IPS-15b (cell line): ENCODE measurements at regions not wholly inside any gene's neighbourhood (a gene's known extent, or its start where the extent isn't known, plus 50 kb on each side); places are given as distances from the start of the nearest gene placed in this dataset.

Source experiments
- H3K27me3 ChIP-seq: one replicate; pipeline ENCODE4 v1.6.1; 2013; ENCODE audit warnings: low read length; ENCODE audit not compliant: control insufficient read depth, insufficient read depth
- H3K36me3 ChIP-seq: one replicate; pipeline ENCODE4 v1.6.1; 2013; ENCODE audit warnings: low read length; ENCODE audit not compliant: control insufficient read depth, insufficient read depth
- H3K4me1 ChIP-seq: one replicate; pipeline ENCODE4 v1.6.1; 2013; ENCODE audit warnings: mild to moderate bottlenecking, low read length; ENCODE audit not compliant: control insufficient read depth, insufficient read depth
- H3K4me3 ChIP-seq: one replicate; pipeline ENCODE4 v1.5.1; 2013; ENCODE audit warnings: low read depth, low read length
- H3K9ac ChIP-seq: one replicate; pipeline ENCODE4 v1.6.1; 2013; ENCODE audit warnings: low read depth, mild to moderate bottlenecking, low read length
- H3K9me3 ChIP-seq: one replicate; pipeline ENCODE4 v1.6.1; 2013; ENCODE audit warnings: mild to moderate bottlenecking, low read length; ENCODE audit not compliant: control insufficient read depth, insufficient read depth

DNA sequence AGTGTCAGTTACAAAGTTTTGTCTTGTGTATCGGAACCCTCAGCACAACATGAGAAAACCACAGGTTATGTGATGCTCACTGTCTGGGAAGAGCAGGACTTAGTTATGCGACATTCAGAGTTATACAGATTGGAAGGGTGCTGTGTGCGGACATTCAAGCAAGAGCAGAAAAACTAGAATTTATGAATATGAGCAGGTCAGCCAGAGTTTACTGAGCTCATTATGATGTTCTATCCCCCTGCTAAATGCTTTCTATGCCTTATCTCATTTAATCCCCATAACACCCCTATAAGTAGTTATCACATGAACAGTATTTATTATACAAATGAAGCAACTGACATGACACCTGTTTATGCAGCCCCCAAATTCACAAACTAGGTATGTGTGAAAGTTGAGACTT, 1083.2 kb downstream of the FLRT2 start:
- H3K9me3 ChIP-seq: no peaks in the 10 kb centered on the region
- H3K36me3 ChIP-seq: no peaks in the 10 kb centered on the region
- no peaks in the 10 kb centered on the region for H3K4me1 ChIP-seq
- no peak overlapping the region for H3K9ac ChIP-seq
- no peaks in the 10 kb centered on the region for H3K27me3 ChIP-seq
- no peak overlapping the region for H3K4me3 ChIP-seq

DNA sequence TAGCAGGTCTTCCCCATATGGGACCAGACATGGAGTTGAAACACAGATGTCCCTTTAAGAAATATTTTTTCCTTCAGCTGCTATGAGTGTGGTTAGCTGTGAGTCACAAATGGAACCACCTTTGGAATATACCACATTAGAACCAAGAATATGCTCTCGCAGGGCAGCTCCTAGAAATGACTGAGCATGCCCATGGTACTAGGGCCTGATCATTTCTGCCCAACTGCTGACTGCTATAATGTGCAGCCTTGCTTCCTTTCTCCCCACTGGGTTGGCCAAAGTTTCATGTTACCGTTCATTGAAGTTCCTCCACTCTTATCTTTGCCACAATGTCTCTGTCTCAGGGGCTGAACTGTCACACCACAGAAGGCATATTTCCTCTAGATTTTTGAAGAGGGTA, 1074.6 kb downstream of the FLRT2 start:
- Histone ChIP-seq H3K9ac (no peak overlapping the region), H3K4me3 (no peak overlapping the region), H3K4me1 (no peaks in the 10 kb centered on the region), H3K36me3 (no peaks in the 10 kb centered on the region), H3K27me3 (no peaks in the 10 kb centered on the region), H3K9me3 (no peaks in the 10 kb centered on the region)

DNA sequence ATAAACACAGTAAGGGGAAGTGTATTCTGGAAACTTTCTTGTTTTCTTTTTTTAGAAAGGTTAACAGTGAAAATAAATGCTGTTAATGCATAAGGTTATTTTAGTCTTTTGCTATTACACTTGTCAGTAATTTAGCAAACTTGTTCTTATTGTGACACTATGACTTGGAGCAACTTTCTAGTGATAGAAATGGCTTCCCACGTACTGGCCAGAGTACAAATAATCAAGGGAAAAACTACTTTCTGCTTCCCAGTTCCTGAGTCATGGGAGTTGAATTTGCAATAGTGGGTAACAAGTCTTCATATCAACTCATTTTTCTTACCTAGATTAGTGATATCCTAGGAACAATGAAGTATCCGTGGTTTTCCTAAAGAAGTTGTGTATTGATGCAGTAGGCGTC, 1072.3 kb downstream of the FLRT2 start:
- Histone ChIP-seq H3K27me3 (no peaks in the 10 kb centered on the region), H3K4me1 (no peaks in the 10 kb centered on the region), H3K36me3 (no peaks in the 10 kb centered on the region), H3K4me3 (no peak overlapping the region), H3K9ac (no peak overlapping the region), H3K9me3 (no peaks in the 10 kb centered on the region)

DNA sequence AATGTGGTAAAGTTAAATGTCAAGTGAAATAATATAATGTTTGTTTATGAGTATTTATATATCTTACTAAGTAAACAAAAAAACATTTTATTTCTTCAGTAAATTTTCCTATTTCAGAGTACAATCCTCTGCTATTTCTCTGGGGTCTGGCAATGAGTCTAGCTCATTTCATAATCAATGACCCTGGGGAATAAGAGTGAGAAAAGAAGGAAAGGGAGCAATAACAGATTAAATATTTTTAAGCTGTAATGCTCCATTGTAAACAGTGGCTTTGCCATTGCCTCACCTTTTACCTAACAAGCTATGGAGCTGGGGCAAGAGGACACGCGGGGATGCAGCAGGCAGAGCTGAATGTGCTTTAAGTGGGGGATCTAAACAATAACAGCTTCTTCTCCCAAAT, 1071.9 kb downstream of the FLRT2 start:
- no peaks in the 10 kb centered on the region for H3K4me1 ChIP-seq
- no peak overlapping the region for H3K4me3 ChIP-seq
- H3K36me3 ChIP-seq: no peaks in the 10 kb centered on the region
- no peaks in the 10 kb centered on the region for H3K9me3 ChIP-seq
- no peaks in the 10 kb centered on the region for H3K27me3 ChIP-seq
- H3K9ac ChIP-seq: no peak overlapping the region

DNA sequence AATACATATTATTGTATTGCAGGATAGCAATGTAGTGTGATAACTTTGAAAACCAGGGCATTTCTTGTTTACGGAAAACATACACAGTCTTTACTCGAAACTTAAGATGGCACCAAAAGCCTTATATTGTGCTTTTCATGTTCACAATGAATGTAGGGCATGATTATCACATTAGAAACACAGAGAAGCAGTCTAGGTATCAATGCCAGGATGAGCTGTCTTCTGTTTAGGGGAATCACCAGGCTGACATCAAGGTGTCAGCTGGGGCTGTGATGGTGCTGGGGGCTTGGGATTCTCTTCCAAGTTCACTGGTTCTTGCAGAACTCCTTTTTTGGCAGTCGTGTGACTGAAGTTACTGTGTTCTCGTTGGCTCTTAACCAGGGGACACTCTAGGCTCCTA, 1067.3 kb downstream of the FLRT2 start:
- Histone ChIP-seq H3K9ac (no peak overlapping the region), H3K4me3 (no peak overlapping the region), H3K36me3 (no peaks in the 10 kb centered on the region), H3K4me1 (no peaks in the 10 kb centered on the region), H3K9me3 (no peaks in the 10 kb centered on the region), H3K27me3 (no peaks in the 10 kb centered on the region)

DNA sequence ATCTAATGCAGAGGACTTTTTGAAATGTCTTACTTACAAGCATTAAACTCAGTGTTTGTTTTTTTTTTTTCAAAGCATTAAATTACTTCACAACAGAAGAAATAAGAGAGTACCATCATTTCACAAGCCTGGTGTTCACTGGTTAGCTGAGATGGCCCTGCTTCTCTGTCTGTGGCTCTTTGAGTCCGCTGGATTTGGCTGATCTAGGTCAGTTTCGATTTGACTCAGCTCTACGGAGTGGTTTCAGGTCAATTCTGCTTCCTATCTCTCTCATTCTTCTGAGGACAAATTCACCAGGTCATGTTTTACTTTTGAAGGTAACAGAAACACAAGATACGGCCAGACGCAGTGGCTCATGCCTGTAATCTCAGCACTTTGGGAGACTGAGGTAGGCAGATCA, 1066.1 kb downstream of the FLRT2 start:
- Histone ChIP-seq H3K36me3 (no peaks in the 10 kb centered on the region), H3K9me3 (no peaks in the 10 kb centered on the region), H3K4me1 (no peaks in the 10 kb centered on the region), H3K4me3 (no peak overlapping the region), H3K27me3 (no peaks in the 10 kb centered on the region), H3K9ac (no peak overlapping the region)

DNA sequence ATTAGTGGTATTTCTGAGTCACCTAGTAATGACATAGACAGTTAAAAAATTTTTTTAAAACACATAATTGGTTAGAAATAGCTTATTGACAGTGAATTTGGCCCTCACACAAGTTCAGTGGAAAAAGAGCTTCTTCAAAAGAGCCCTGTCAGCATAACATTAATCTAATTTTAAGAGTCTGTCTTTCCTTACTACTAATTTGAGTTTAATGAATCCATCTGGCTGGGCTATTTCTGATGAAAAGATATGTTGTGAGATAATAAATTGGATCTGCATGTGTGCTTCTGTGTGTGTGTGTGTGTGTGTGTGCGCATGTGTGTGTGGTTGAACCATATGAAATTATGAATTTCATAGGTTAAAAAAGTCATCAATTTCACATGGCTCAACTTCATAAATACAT, 1045.2 kb downstream of the FLRT2 start:
- H3K9ac ChIP-seq: no peak overlapping the region
- no peak overlapping the region for H3K4me3 ChIP-seq
- no peaks in the 10 kb centered on the region for H3K9me3 ChIP-seq
- H3K4me1 ChIP-seq: no peaks in the 10 kb centered on the region
- H3K27me3 ChIP-seq: no peaks in the 10 kb centered on the region
- no peaks in the 10 kb centered on the region for H3K36me3 ChIP-seq

DNA sequence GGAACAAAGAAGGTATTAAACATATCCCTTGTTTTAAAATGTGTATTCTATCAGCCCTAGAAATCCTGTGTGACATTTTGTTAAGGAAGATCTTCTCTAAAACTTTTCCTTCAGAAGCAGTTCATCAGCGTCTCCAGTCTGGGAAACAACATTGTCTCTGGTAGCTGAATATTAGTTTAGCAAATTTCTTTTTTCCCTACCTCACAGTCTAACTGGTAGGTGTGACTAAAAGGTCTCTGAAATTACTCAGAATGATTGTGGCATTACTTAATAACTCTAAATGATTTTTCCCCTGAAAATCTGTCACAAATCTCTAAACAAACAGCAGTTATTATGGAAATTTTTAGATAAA, 1044.8 kb downstream of the FLRT2 start:
- H3K36me3 ChIP-seq: no peaks in the 10 kb centered on the region
- H3K9ac ChIP-seq: no peak overlapping the region
- no peaks in the 10 kb centered on the region for H3K9me3 ChIP-seq
- H3K4me1 ChIP-seq: no peaks in the 10 kb centered on the region
- no peaks in the 10 kb centered on the region for H3K27me3 ChIP-seq
- H3K4me3 ChIP-seq: no peak overlapping the region

DNA sequence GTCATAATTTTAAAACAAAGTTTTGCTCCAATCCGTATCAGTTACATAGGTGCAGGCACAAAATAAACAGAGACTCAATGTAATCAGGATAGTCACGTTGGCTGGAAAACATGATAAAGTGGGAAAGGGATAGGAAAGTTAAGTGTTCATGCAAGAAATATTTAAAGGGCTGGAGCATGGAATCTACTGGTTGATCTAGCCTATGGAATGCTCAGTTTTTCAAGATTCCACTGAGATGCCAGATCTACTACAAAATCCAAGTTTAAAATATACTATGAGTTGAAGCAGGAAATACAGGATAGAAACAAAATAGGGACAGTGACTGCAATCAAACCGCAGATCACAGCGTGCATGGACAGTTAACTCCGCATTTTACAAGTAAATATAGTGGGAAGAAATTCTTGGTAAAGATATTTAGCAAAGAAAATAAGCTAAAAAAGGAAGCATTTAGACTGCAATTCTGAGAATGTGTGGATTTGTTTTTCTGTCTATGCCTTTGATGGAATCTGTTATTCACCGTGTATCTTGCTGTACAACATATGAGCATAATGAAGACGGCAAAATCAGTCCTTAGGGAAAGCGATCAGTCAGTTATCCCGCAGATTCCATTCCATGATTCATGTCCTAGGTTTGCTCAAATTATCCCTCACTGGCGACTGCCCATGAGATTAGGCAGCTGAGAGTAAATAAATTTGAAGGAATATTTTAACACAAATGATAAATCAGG, 1044.3 kb downstream of the FLRT2 start:
- no peak overlapping the region for H3K9ac ChIP-seq
- H3K9me3 ChIP-seq: no peaks in the 10 kb centered on the region
- H3K27me3 ChIP-seq: no peaks in the 10 kb centered on the region
- no peaks in the 10 kb centered on the region for H3K4me1 ChIP-seq
- H3K4me3 ChIP-seq: no peak overlapping the region
- H3K36me3 ChIP-seq: no peaks in the 10 kb centered on the region

DNA sequence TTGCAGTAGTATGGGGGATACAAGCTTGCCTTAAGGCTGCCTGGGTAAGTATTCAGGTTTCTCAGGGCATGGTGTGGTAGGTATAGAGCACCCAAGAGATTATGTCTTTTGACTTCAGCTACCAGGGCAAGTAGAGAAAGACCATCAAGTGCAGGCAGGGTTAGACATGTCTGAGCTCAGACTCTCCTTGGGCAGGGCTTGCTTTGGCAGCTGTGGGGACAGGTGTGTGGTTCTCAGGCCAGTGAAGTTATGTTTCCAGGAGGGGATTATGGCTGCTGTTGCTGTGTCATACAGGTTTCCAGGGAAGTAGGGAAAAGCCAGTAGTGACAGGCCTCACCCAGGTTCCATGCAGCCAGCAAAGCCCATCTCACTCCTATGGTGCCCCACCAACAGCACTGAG, 1040.4 kb downstream of the FLRT2 start:
- Histone ChIP-seq H3K4me1 (no peaks in the 10 kb centered on the region), H3K9me3 (no peaks in the 10 kb centered on the region), H3K4me3 (no peak overlapping the region), H3K36me3 (no peaks in the 10 kb centered on the region), H3K9ac (no peak overlapping the region), H3K27me3 (no peaks in the 10 kb centered on the region)

DNA sequence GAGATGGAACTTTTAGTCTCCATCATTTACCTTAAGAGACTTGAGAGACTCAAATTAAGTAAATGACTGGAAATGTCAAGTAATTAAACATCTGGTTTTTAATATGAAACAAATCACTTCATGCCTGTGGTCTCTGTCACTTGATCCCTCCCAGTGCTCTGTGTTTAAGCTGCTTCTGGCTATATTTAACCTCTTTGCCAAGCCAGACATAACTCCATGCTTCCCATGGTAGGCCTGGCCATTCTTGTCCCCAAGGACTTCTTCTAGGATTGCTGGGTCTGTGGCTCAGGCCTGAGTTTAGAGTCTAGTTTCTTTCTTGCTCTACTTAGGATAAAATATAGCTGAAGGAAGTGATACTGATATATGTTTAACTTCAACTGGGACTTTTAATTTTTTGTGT, 1013.6 kb downstream of the FLRT2 start:
- no peaks in the 10 kb centered on the region for H3K4me1 ChIP-seq

DNA sequence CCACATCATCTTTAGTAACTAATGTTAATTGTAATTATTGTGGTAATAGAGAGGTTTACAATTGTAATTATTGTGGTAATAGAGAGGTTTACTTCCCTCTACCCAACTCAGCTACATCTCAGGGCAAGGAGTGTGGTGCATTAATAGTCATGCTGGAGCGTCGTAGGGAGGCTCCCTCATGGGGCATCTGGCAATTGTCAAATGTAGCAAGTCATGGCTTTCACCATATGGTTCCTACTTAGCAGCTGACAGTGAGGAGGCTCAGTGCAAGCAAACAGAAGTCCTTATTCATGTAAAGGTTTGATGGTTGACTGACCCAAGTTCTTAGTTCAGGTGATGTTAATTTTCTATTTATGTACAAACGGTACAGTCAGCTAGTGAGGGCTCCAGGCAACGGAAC, 1012.0 kb downstream of the FLRT2 start:
- Histone ChIP-seq H3K9ac (no peak overlapping the region), H3K4me3 (no peak overlapping the region), H3K4me1 (no peaks in the 10 kb centered on the region), H3K9me3 (no peaks in the 10 kb centered on the region), H3K36me3 (no peaks in the 10 kb centered on the region), H3K27me3 (no peaks in the 10 kb centered on the region)

More for the DNA sequence above, 1013.6 kb downstream of the FLRT2 start:
- Histone ChIP-seq H3K4me3 (no peak overlapping the region), H3K36me3 (no peaks in the 10 kb centered on the region), H3K9ac (no peak overlapping the region), H3K27me3 (no peaks in the 10 kb centered on the region), H3K9me3 (no peaks in the 10 kb centered on the region)
